Stimulated activated CD4-positive, alpha-beta T cell treated with anti-CD3 and anti-CD28 coated beads, Interleukin-15, amount 100 ng/mL, for 24 hours (primary cell): ENCODE measurements at regions not wholly inside any gene's neighbourhood (a gene's known extent, or its start where the extent isn't known, plus 50 kb on each side); places are given as distances from the start of the nearest gene placed in this dataset.
"Not testable (repeated sequence)": the region's sequence is repeated elsewhere in the genome, so short reads cannot be mapped to it uniquely, and the experiment has no call there.

Experiments
- DNase-seq: peaks from one replicate; pipeline ENCODE4 v3.0.0-alpha.2; 2020

DNA sequence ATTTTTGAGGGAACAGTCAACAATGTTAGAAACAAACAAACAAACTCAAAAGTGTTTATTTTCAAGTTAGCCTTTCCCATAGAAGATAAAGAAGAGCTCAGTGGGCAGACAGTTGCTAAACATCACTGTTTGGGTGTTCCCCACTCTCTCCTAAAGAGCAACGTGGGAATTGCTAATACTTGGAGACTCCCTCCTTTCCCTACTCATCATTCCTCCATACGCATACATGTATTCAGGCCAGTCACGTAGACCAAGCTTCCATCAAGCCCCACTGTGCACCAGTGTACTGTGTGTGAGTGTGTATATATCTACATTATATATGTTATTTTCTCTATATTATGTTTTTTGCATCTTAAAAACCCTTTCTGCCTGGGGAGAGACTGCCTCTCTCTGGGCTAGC is 115.0 kb upstream of the EGFLAM start:
- DNase-seq: no peak

GRCh38 chr5:38141665-38142064 is 116.7 kb upstream of the EGFLAM start:
- no peak for DNase-seq

DNA sequence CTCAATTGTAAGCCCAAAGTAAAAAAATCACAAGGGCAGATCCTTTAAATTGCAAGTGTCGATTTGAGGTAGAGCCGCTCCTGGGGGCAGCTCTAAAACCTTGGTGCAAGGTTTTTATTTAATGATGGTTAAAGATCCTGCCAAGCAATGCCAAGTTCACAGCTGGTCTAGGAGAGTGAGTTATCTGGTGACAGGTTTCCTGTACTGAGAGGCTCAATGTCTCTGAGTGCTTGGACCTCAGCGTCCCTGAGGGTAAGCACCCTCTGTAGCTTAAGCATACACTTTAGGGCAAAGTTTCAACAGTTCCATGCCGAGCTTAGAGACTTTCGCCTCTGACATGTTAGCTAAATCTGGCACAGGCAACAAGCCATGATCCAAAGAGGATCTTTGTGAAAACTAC is 119.8 kb upstream of the EGFLAM start:
- DNase-seq: no peak

GRCh38 chr5:38135486-38136039 is 122.8 kb upstream of the EGFLAM start:
- no peak for DNase-seq

GRCh38 chr5:38134810-38135209 is 123.5 kb upstream of the EGFLAM start:
- DNase-seq: no peak

- DNase-seq: not testable (repeated sequence)
Observed at GRCh38 chr5:38134294-38134693, 124.1 kb upstream of the EGFLAM start.

GRCh38 chr5:38131686-38132085 is 126.7 kb upstream of the EGFLAM start:
- no peak for DNase-seq

DNA sequence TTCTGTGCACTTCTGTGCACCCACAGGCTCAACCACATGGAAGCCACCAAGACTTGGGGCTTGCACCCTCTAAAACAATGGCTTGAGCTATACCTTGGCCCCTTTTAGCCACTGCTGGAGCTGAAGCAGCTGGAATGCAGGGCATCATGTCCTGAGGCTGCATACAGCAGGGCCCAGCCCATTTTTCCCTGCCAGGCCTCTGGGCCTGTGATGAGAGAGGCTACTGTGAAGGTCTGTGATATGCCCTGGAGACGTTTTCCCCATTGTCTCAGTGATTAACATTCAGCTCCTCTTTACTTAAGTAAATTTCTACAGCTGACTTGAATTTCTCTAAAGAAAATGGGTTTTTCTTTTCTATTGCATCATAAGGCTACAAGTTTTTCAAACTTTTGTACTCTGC is 134.0 kb upstream of the EGFLAM start:
- DNase-seq: no peak

- DNase-seq: no peak
Observed at GRCh38 chr5:38121420-38121819, 136.9 kb upstream of the EGFLAM start.

DNA sequence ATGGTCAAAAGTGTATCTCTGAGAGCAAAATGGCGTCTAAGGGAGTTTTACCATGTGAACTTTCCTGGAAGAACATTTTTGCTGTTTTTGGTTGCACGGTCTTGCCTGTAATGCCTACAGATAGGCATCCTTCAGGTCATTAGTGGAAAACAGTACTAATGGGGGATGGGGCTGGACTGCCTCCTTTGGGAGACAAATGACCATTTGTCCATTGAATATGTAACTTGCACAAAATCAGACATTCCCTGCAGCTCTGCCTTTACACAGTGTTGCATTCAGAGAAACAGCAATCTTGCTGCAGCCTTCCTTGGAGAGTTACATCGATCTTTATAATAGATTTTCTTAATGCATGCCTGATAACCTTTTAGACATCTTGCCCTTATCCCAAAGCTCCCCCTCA is 138.5 kb upstream of the EGFLAM start:
- no peak for DNase-seq

DNA sequence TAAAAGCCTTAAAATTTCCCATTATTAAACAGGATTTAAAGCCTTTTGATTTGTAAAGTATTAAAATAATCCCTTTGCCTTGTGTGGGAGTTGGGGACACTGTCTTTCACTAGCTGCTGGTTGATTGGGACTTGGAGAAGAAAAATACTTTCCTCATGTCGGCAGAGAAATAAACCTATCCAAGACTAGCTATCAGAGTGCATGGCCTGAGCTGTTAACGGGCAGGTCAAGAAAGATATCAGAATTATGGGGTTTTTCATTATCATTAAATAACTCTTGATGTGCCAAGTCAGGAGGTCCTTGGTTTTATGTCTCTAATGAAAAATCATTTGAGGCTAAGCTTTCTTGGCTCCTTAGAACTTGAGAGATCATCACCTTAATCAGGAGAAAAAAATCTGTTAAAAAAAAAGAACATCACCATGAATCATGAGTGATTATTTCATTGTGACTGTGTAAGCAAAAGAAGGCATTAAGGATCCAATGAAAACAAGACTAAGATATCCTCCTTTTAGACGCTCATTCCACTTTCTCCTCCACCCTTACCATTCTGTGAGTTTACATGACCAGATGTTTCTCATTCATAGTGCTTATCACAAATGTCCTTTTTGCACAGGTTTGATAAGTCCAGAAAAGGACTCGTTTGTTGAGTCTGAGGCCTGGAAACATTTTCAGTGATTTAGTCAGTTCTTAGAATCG is 140.4 kb upstream of the EGFLAM start:
- no peak for DNase-seq

DNA sequence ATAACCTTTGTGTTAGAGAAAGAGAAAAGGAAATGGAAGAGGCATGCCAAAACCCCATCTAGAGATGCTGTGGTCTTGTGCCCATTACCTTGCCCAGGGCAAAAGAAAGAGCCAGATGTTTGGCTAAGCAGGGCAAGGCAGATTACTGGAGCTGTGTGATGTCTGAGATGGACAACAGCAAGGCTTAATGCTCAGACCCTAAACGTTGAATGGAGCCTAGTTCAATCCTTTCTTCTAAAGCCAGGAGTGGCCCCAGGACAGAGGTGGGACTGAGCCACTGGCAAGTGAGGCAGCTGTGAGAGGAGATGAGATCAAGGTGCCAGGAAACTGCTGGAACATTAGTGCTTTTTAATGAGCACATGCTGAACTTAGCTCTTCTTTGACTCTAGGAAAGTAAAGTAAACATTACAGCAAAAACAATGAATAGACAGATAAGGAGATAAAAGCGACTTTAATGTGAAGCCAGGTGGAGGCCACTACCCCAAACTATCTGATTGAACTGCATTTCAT is 143.0 kb upstream of the EGFLAM start:
- DNase-seq: no peak

DNA sequence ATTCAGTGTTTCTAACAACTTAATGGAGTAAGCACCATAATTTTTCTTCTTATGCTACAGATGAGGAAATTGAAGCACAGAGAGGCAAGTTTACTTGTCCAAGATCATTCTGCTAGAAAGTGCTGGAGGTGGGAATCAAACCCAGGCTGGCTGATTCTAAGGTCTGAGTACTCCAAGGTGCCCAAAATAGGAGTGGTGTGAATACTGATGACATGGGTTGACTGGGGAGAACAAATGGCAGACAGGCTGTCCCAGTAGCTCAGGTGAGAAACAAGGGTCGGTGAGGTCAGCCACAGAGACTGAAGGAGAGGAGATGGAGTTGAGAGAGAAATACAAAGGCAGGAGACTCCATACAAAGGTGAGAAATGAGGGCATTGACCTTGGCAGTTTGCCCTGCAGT is 144.5 kb upstream of the EGFLAM start:
- no peak for DNase-seq

GRCh38 chr5:38113456-38113855 is 144.9 kb upstream of the EGFLAM start:
- DNase-seq: no peak

DNA sequence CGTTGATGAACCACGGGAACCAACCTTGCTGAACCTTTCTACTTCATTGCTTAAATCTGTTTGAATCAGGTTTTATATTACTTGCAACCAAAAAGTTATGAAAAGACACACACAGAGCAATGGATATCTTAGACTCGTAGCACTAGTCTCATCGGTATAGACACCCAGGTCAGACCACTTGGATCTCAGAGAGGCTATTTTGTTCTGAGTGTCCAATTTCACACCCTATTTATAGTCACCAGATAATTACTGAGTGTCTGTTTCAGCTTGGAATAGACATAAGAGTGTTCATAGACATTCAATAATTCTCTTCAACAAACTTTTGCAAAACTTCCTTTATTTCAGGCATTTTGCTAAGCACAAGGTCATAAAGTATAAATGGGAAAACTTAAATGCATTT is 145.4 kb upstream of the EGFLAM start:
- no peak for DNase-seq

DNA sequence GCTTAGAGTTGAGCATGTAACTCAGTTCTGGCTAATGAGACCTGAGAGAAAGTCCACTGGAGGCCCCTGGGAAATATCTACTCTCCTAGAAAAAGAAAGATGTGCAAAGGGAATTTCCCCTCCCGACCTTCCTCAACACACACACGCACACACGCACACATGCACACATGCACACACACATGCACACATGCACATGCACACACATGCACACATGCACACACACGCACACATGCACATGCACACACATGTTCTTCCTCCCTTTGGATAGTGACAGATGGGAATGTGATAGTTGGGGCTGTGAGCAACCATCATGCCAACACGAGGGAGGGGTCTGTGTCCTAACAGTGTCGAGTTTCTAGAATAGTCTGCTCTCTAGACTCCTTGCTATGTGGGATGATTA is 148.2 kb upstream of the EGFLAM start:
- DNase-seq: no peak

DNA sequence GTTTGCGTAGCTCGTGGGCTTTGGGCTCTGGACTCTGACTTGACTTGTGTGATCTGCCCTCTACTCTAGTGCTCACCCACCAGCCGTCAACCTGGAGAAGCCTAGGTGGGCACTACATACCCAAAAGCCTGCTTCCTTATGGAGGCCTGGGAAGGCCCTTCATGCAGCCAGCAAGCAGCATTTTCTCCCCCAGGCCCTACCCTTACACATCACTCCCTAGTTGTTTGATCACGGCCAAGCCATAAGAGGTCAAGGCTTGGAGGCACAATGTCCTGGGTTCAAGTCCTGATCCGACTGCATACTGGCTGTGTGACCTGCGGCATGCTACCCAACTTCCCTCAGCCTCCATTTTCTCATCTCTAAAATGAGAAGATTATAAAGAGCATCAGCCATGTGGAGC is 151.3 kb upstream of the EGFLAM start:
- no peak for DNase-seq

- no peak for DNase-seq
Observed at GRCh38 chr5:38105801-38106200, 152.6 kb upstream of the EGFLAM start.

GRCh38 chr5:38105231-38105570 is 153.2 kb upstream of the EGFLAM start:
- no peak for DNase-seq

DNA sequence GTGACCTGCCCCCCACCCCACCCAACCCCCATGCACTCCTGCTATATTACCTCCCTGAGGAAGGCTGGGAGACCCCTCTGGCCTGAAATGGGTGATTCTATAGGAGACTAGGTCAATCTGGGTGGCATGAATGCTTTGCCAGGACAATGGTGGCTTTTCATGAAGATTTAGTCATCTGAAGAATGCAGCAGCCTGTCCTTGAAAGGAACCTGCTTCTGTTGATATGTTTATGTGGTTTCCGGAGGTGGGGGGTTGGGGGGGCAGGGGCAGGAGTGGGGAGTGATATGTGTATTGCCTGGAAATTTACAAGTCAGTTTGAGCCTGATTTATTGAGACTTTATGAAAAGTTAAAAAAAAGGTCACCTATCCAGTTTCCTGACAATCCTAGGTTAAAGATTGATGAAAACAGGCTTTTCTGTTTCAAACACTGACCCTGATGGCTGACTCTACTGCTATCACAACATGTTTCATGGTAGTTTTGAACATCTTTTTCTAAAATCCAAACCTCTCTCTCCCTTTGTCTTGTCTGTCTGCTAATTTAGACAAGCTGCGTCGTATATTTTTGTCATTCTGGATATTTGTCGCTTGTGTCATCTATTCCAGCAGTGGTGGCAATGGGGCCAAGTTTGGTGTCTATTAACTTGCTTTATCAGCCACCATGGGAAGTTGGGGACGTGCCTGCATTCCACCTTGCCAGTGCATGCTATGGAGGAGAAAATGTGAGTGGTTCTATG is 153.7 kb upstream of the EGFLAM start:
- no peak for DNase-seq

GRCh38 chr5:38101897-38102296 is 156.5 kb upstream of the EGFLAM start:
- DNase-seq: no peak

DNA sequence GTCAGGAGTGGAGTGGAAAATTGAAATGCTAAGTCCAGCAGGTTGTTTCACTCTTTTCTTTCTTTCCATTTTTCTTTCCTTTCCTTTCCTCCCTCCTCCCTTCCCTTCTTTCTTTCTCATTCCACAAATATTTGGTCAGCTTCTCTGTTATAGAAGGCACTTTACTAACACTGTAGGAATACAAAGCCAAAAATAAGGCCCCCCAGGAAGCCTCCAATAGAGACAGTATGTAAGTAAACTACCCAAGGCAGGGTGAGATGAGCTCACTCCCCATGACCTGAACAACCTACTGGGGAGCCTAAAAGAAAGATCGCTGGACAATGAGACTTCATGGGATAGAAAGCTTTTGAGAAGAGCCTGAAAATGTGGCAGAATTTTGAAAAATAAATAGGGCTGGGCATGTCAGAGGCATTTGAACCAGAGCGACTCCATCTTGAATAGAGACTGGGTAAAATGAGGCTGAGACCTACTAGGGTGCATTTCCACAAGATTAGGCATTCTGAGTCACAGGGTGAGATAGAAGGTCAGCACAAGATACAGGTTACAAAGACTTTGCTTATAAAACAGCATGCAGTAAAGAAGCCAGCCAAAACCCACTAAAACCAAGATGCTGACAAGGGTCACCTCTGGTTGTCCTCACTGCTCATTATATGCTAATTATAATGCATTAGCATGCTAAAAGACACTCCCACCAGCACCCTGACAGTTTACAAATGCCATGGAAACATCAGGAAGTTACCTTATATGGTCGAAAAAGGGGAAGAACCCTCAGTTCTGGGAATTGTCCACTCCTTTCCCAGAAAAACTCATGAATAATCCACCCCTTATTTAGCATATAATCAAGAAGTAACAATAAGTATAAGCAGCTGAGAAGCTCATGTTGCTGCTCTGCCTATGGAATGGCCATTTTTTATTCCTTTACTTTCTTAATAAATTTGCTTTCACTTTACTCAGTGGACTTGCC is 158.9 kb upstream of the EGFLAM start:
- DNase-seq: no peak

- no peak for DNase-seq
Observed at GRCh38 chr5:38094889-38095288, 163.5 kb upstream of the EGFLAM start.
